Stomach (tissue), 4 donors: ENCODE measurements at regions not wholly inside any gene's neighbourhood (a gene's known extent, or its start where the extent isn't known, plus 50 kb on each side); places are given as distances from the start of the nearest gene placed in this dataset.

Source experiments
- CTCF ChIP-seq, 7 experiments: fragments of 450-650 bp in 4 of 7; fragments of 200-600 bp in 3 of 7; sonication (generic) in 3 of 7; IDR thresholded peaks; one replicate each; pipeline ENCODE4 v1.5.1; 2016 to 2019; ENCODE audit warnings: antibody characterized with exemption in 7 of 7, control low read depth in 2 of 7, mild to moderate bottlenecking in 1 of 7
- POLR2A ChIP-seq, 4 donors: fragments of 450-650 bp; IDR thresholded peaks; one replicate each; pipeline ENCODE4 v1.6.1; 2016; ENCODE audit warnings: antibody characterized with exemption in 4 of 4, control low read depth in 2 of 4, mild to moderate bottlenecking in 1 of 4, moderate library complexity in 1 of 4

GRCh38 chr2:42964439-42965083, 172.2 kb upstream of the HAAO start:
- no peak for TF ChIP-seq CTCF (IDR thresholded peaks at IDR 0.05)
- TF ChIP-seq POLR2A (IDR thresholded peaks at IDR 0.05) = no peak
